Keratinocyte (primary cell): ENCODE measurements at regions not wholly inside any gene's neighbourhood (a gene's known extent, or its start where the extent isn't known, plus 50 kb on each side); places are given as distances from the start of the nearest gene placed in this dataset.

ENCODE experiments used
- DNase-seq: peaks from one replicate; pipeline ENCODE4 v3.0.0-alpha.2; 2011; ENCODE audit warnings: low read depth, missing footprints, low spot score
- FAIRE-seq: peaks from 2 replicates; lab custom pipeline; 2011; peaks lifted over from hg19 to GRCh38; lab: Jason Lieb, UNC
- H2AFZ ChIP-seq: 2 replicates; pipeline ENCODE4 v1.6.0; 2012; ENCODE audit warnings: low read length, control low read depth, inconsistent platforms; ENCODE audit not compliant: control insufficient read depth
- H3K27ac ChIP-seq: 2 replicates; pipeline ENCODE4 v1.5.1; 2011; ENCODE audit warnings: low read length; ENCODE audit not compliant: control insufficient read depth, insufficient read depth
- H3K27me3 ChIP-seq: 3 replicates; pipeline ENCODE4 v1.6.0; 2011; ENCODE audit warnings: low read length; ENCODE audit not compliant: control insufficient read depth, insufficient read depth; ENCODE audit errors: extremely low read depth
- H3K36me3 ChIP-seq, 2 experiments: 2 replicates in 1 of 2; 3 replicates in 1 of 2; pipeline ENCODE4 v1.5.1; 2011; ENCODE audit warnings: low read length in 2 of 2, mild to moderate bottlenecking in 1 of 2; ENCODE audit not compliant: control insufficient read depth in 2 of 2, insufficient read depth in 2 of 2; ENCODE audit errors: extremely low read depth in 1 of 2
- H3K4me1 ChIP-seq: 3 replicates; pipeline ENCODE4 v1.5.1; 2011; ENCODE audit warnings: low read length; ENCODE audit not compliant: control insufficient read depth, insufficient read depth; ENCODE audit errors: extremely low read depth
- H3K4me2 ChIP-seq: 3 replicates; pipeline ENCODE4 v1.6.0; 2011; ENCODE audit warnings: low read depth, low read length; ENCODE audit not compliant: control insufficient read depth, insufficient read depth; ENCODE audit errors: extremely low read depth
- H3K4me3 ChIP-seq, 3 experiments: fragments of 200-600 bp in 1 of 3; sonication (generic) in 1 of 3; 2 replicates in 2 of 3; 3 replicates in 1 of 3; pipeline ENCODE4 v1.5.1; 2011 to 2016; ENCODE audit warnings: low read length in 3 of 3, mild to moderate bottlenecking in 3 of 3, control low read depth in 2 of 3, inconsistent platforms in 1 of 3, low read depth in 1 of 3, mixed read lengths in 1 of 3, mixed run types in 1 of 3, moderate library complexity in 1 of 3; ENCODE audit not compliant: control insufficient read depth in 2 of 3, insufficient read depth in 2 of 3; ENCODE audit errors: extremely low read depth in 1 of 3
- H3K79me2 ChIP-seq: 2 replicates; pipeline ENCODE4 v1.6.0; 2012; ENCODE audit warnings: low read length; ENCODE audit not compliant: control insufficient read depth, insufficient read depth
- H3K9ac ChIP-seq: 3 replicates; pipeline ENCODE4 v1.6.0; 2011; ENCODE audit warnings: low read length; ENCODE audit not compliant: control insufficient read depth, insufficient read depth; ENCODE audit errors: extremely low read depth
- H3K9me1 ChIP-seq: 3 replicates; pipeline ENCODE4 v1.6.0; 2011; ENCODE audit warnings: low read length; ENCODE audit not compliant: control insufficient read depth, insufficient read depth; ENCODE audit errors: extremely low read depth
- H3K9me3 ChIP-seq: 2 replicates; pipeline ENCODE4 v1.5.1; 2012; ENCODE audit warnings: low read depth, low read length; ENCODE audit not compliant: control insufficient read depth
- H4K20me1 ChIP-seq: 3 replicates; pipeline ENCODE4 v1.6.0; 2011; ENCODE audit warnings: low read length; ENCODE audit not compliant: control insufficient read depth, insufficient read depth; ENCODE audit errors: extremely low read depth
- CTCF ChIP-seq, 3 experiments: IDR thresholded peaks in 1 of 3; conservative IDR thresholded peaks in 1 of 3; optimal IDR thresholded peaks in 1 of 3; 2 replicates in 2 of 3; 3 replicates in 1 of 3; pipeline versions ENCODE3 to v1.5.1; 2011; ENCODE audit warnings: low read length in 3 of 3, mild to moderate bottlenecking in 3 of 3, moderate library complexity in 2 of 3, control low read depth in 1 of 3, inconsistent platforms in 1 of 3; ENCODE audit not compliant: insufficient read depth in 2 of 3; ENCODE audit errors: extremely low read depth in 1 of 3
- EZH2 ChIP-seq: IDR thresholded peaks from one replicate; pipeline ENCODE4 v1.6.1; 2012; ENCODE audit warnings: inconsistent platforms, mild to moderate bottlenecking, low read length, moderate library complexity
- dilution Hi-C: fragments of 300-500 bp; cut with MboI; formaldehyde crosslinking; loops from one replicate; pipeline ENCODE4 v1.7.0; 2020; ENCODE audit warnings: low sequenced_read_pairs; ENCODE audit not compliant: extremely low pct_ligation_motif_present

GRCh38 chr4:41480896-41481311 is 57.1 kb upstream of the LIMCH1 start:
- no peaks in the 10 kb centered on the region for H3K9me3 ChIP-seq
- H3K79me2 ChIP-seq = no peaks in the 10 kb centered on the region
- H3K27ac ChIP-seq = no peak overlapping the region
- no peaks in the 10 kb centered on the region for H3K9me1 ChIP-seq
- H4K20me1 ChIP-seq = no peaks in the 10 kb centered on the region
- TF ChIP-seq CTCF (optimal IDR thresholded peaks at IDR 0.05 in 1 of 3, IDR thresholded peaks at IDR 0.05 in 1 of 3, conservative IDR thresholded peaks at IDR 0.05 in 1 of 3; ENCODE audit: extremely low read depth in 1 of 3, insufficient read depth in 2 of 3, low read length in 3 of 3) (no peak), EZH2 (no peak)
- H3K4me3 ChIP-seq = no peak overlapping the region
- no peak overlapping the region for H3K4me2 ChIP-seq
- no peaks in the 10 kb centered on the region for H3K36me3 ChIP-seq
- no peaks in the 10 kb centered on the region for H3K4me1 ChIP-seq
- dilution Hi-C loops = no loop called here
- no peak overlapping the region for H2AFZ ChIP-seq
- no peaks in the 10 kb centered on the region for H3K27me3 ChIP-seq
- no peak for DNase-seq
- no peak for FAIRE-seq
- no peak overlapping the region for H3K9ac ChIP-seq

- Histone ChIP-seq H3K9ac (no peak overlapping the region), H3K4me3 (no peak overlapping the region), H3K79me2 (no peaks in the 10 kb centered on the region), H3K9me1 (no peaks in the 10 kb centered on the region), H3K4me1 (no peaks in the 10 kb centered on the region), H3K27me3 (no peaks in the 10 kb centered on the region), H4K20me1 (no peaks in the 10 kb centered on the region), H3K36me3 (no peaks in the 10 kb centered on the region), H3K9me3 (no peaks in the 10 kb centered on the region), H3K27ac (no peak overlapping the region), H3K4me2 (no peak overlapping the region), H2AFZ (no peak overlapping the region)
- TF ChIP-seq EZH2 = no peak
- no peak for TF ChIP-seq CTCF (optimal IDR thresholded peaks at IDR 0.05 in 1 of 3, IDR thresholded peaks at IDR 0.05 in 1 of 3, conservative IDR thresholded peaks at IDR 0.05 in 1 of 3; ENCODE audit: extremely low read depth in 1 of 3, insufficient read depth in 2 of 3, low read length in 3 of 3)
- dilution Hi-C loops = no loop called here
- no peak for DNase-seq
- FAIRE-seq = no peak
These were observed 54.2 kb upstream of the LIMCH1 start for GRCh38 chr4:41483771-41484170.
